ENCODE measurements at regions not wholly inside any gene's neighbourhood (a gene's known extent, or its start where the extent isn't known, plus 50 kb on each side); places are given as distances from the start of the nearest gene placed in this dataset.

- H3K9me3 ChIP-seq (ENCODE audit: insufficient read depth, low read length) = no peaks in the 10 kb centered on the region
- no peaks in the 10 kb centered on the region for H3K4me1 ChIP-seq (ENCODE audit: low read length)
- H3K27ac ChIP-seq (ENCODE audit: low read length) = no peak overlapping the region
- TF ChIP-seq, protein P1, sequence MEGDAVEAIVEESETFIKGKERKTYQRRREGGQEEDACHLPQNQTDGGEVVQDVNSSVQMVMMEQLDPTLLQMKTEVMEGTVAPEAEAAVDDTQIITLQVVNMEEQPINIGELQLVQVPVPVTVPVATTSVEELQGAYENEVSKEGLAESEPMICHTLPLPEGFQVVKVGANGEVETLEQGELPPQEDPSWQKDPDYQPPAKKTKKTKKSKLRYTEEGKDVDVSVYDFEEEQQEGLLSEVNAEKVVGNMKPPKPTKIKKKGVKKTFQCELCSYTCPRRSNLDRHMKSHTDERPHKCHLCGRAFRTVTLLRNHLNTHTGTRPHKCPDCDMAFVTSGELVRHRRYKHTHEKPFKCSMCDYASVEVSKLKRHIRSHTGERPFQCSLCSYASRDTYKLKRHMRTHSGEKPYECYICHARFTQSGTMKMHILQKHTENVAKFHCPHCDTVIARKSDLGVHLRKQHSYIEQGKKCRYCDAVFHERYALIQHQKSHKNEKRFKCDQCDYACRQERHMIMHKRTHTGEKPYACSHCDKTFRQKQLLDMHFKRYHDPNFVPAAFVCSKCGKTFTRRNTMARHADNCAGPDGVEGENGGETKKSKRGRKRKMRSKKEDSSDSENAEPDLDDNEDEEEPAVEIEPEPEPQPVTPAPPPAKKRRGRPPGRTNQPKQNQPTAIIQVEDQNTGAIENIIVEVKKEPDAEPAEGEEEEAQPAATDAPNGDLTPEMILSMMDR (IDR thresholded peaks at IDR 0.05; ENCODE audit: low read depth, low read length) = no peak
- TF ChIP-seq EZH2phosphoT487 (IDR thresholded peaks at IDR 0.05; ENCODE audit: low read depth) = no peak
- no peaks in the 10 kb centered on the region for H3K36me3 ChIP-seq (replicated peaks; ENCODE audit: low read depth, low read length)
- no peak overlapping the region for H3K4me2 ChIP-seq (ENCODE audit: low read length)
- H3K79me2 ChIP-seq (ENCODE audit: low read length) = no peaks in the 10 kb centered on the region
- no peaks in the 10 kb centered on the region for H4K20me1 ChIP-seq (ENCODE audit: insufficient read depth, low read length)
- no peak overlapping the region for H3K9ac ChIP-seq (ENCODE audit: low read length)
- no peak overlapping the region for H2AFZ ChIP-seq (ENCODE audit: low read depth, low read length)
- no peak overlapping the region for H3K4me3 ChIP-seq (ENCODE audit: low read length)
- no peaks in the 10 kb centered on the region for H3K27me3 ChIP-seq (ENCODE audit: low read depth, low read length)
Measured at GRCh38 chr1:3963554-3963953, 63.5 kb upstream of the C1orf174 start.

- no peaks in the 10 kb centered on the region for H3K27me3 ChIP-seq (ENCODE audit: low read depth, low read length)
- no peaks in the 10 kb centered on the region for H3K36me3 ChIP-seq (replicated peaks; ENCODE audit: low read depth, low read length)
- H3K27ac ChIP-seq (ENCODE audit: low read length) = no peak overlapping the region
- no peak overlapping the region for H3K4me3 ChIP-seq (ENCODE audit: low read length)
- H3K9me3 ChIP-seq (ENCODE audit: insufficient read depth, low read length) = no peaks in the 10 kb centered on the region
- H3K9ac ChIP-seq (ENCODE audit: low read length) = no peak overlapping the region
- H3K4me2 ChIP-seq (ENCODE audit: low read length) = no peak overlapping the region
- no peaks in the 10 kb centered on the region for H3K4me1 ChIP-seq (ENCODE audit: low read length)
- TF ChIP-seq, protein P1 (IDR thresholded peaks at IDR 0.05; ENCODE audit: low read depth, low read length) = no peak
- no peak for TF ChIP-seq EZH2phosphoT487 (IDR thresholded peaks at IDR 0.05; ENCODE audit: low read depth)
- H3K79me2 ChIP-seq (ENCODE audit: low read length) = no peaks in the 10 kb centered on the region
- H2AFZ ChIP-seq (ENCODE audit: low read depth, low read length) = no peak overlapping the region
- no peaks in the 10 kb centered on the region for H4K20me1 ChIP-seq (ENCODE audit: insufficient read depth, low read length)
Measured at GRCh38 chr1:3965693-3966092, 65.6 kb upstream of the C1orf174 start.

DNA sequence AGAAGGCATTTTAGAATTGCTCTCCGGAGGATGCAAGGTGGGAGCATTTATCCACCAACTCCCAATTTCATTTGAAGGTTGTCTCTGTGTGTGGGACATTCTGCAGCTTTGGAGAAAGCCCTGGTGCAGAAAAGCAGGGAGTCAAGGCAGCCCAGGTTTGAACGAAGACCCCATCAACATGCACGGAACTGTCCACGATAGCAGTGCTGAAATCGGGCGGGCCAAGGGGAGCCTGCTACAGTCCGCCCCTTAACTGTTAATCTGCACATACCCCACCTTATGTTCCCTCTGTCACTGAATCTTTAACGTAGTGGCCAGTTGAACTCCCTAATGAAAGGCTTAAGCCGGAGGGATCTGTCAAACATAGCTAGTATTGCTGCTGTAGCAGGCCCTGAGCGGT is 68.8 kb upstream of the C1orf174 start:
- H3K27me3 ChIP-seq (ENCODE audit: low read depth, low read length) = no peaks in the 10 kb centered on the region
- H3K79me2 ChIP-seq (ENCODE audit: low read length) = no peaks in the 10 kb centered on the region
- H3K9ac ChIP-seq (ENCODE audit: low read length) = no peak overlapping the region
- H3K4me1 ChIP-seq (ENCODE audit: low read length) = no peaks in the 10 kb centered on the region
- no peaks in the 10 kb centered on the region for H4K20me1 ChIP-seq (ENCODE audit: insufficient read depth, low read length)
- H3K4me3 ChIP-seq (ENCODE audit: low read length) = no peak overlapping the region
- H3K27ac ChIP-seq (ENCODE audit: low read length) = no peak overlapping the region
- H3K9me3 ChIP-seq (ENCODE audit: insufficient read depth, low read length) = no peaks in the 10 kb centered on the region
- no peak overlapping the region for H3K4me2 ChIP-seq (ENCODE audit: low read length)
- no peaks in the 10 kb centered on the region for H3K36me3 ChIP-seq (replicated peaks; ENCODE audit: low read depth, low read length)
- TF ChIP-seq, protein P1 (IDR thresholded peaks at IDR 0.05; ENCODE audit: low read depth, low read length) = no peak
- no peak overlapping the region for H2AFZ ChIP-seq (ENCODE audit: low read depth, low read length)

DNA sequence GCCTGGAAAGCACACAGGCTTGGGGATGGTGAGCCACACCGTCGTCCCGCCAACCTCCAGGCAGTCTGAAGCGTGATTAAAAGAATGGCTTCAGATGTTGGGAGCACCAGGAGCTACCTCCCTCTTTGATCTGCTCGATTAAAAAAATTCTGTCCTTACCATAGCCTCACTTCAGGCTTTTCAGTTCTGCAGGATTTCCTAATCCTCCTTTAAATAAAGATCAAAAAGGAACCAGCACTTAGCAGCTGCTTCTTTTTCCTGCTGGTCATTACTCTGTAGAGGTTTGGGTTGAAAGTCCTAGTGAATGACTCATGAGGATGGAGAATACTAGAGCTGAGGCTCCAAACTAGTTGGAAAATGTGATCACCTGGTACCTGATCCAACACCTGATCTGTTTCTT is 71.9 kb upstream of the C1orf174 start:
- H4K20me1 ChIP-seq (ENCODE audit: insufficient read depth, low read length) = no peaks in the 10 kb centered on the region
- H3K4me2 ChIP-seq (ENCODE audit: low read length) = no peak overlapping the region
- H3K4me1 ChIP-seq (ENCODE audit: low read length) = no peaks in the 10 kb centered on the region
- H3K27ac ChIP-seq (ENCODE audit: low read length) = no peak overlapping the region
- H2AFZ ChIP-seq (ENCODE audit: low read depth, low read length) = no peak overlapping the region
- no peak overlapping the region for H3K4me3 ChIP-seq (ENCODE audit: low read length)
- no peaks in the 10 kb centered on the region for H3K27me3 ChIP-seq (ENCODE audit: low read depth, low read length)
- H3K9ac ChIP-seq (ENCODE audit: low read length) = no peak overlapping the region
- no peaks in the 10 kb centered on the region for H3K9me3 ChIP-seq (ENCODE audit: insufficient read depth, low read length)
- no peaks in the 10 kb centered on the region for H3K79me2 ChIP-seq (ENCODE audit: low read length)
- no peaks in the 10 kb centered on the region for H3K36me3 ChIP-seq (replicated peaks; ENCODE audit: low read depth, low read length)
- TF ChIP-seq, protein P1 (IDR thresholded peaks at IDR 0.05; ENCODE audit: low read depth, low read length) = no peak
- TF ChIP-seq EZH2phosphoT487 (IDR thresholded peaks at IDR 0.05; ENCODE audit: low read depth) = no peak
